ENCODE measurements at regions not wholly inside any gene's neighbourhood (a gene's known extent, or its start where the extent isn't known, plus 50 kb on each side); places are given as distances from the start of the nearest gene placed in this dataset.

DNA sequence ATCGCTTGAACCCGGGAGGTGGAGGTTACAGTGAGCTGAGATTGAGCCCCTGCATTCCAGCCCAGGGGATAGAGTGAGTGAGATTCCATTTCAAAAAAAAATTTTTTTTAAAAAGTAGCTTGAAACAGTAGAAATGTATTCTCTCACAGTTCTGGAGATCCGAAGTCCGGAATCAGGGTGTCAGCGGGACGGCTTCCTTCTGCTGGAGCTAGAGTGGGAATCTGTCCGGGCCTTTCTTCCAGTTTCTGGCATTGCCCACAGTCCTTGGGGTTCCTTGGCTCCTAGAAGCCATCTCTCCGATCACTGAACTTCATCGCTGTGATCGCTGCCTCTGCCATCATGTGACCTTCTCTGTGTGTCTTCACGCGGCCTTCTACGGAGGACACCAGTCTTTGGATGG is 181.2 kb upstream of the CIBAR2 start:
- H3K9me3 ChIP-seq (ENCODE audit: insufficient read depth, low read length, severe bottlenecking), result no peaks in the 10 kb centered on the region
- no peaks in the 10 kb centered on the region for H3K36me3 ChIP-seq (ENCODE audit: insufficient read depth, low read length)
- ATAC-seq (ENCODE audit: insufficient read depth, low read depth) (no peak), DNase-seq (no peak)
- H3K4me1 ChIP-seq (ENCODE audit: insufficient read depth, low read length), result no peaks in the 10 kb centered on the region
- no peaks in the 10 kb centered on the region; the same call in 1 of the 2 replicates for H4K20me1 ChIP-seq (ENCODE audit: insufficient read depth, low read length)
- H3K4me3 ChIP-seq (ENCODE audit: low read depth in 1 of 2, low read length in 2 of 2), result no peak overlapping the region
- no peak overlapping the region for H3K4me2 ChIP-seq (ENCODE audit: insufficient read depth, low read length)
- no peaks in the 10 kb centered on the region for H3K79me2 ChIP-seq (ENCODE audit: insufficient read depth, low read length)
- no peak overlapping the region for H3K9ac ChIP-seq (ENCODE audit: low read depth, low read length)
- TF ChIP-seq, protein P1, sequence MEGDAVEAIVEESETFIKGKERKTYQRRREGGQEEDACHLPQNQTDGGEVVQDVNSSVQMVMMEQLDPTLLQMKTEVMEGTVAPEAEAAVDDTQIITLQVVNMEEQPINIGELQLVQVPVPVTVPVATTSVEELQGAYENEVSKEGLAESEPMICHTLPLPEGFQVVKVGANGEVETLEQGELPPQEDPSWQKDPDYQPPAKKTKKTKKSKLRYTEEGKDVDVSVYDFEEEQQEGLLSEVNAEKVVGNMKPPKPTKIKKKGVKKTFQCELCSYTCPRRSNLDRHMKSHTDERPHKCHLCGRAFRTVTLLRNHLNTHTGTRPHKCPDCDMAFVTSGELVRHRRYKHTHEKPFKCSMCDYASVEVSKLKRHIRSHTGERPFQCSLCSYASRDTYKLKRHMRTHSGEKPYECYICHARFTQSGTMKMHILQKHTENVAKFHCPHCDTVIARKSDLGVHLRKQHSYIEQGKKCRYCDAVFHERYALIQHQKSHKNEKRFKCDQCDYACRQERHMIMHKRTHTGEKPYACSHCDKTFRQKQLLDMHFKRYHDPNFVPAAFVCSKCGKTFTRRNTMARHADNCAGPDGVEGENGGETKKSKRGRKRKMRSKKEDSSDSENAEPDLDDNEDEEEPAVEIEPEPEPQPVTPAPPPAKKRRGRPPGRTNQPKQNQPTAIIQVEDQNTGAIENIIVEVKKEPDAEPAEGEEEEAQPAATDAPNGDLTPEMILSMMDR (IDR thresholded peaks at IDR 0.05; ENCODE audit: borderline replicate concordance, extremely low read depth, low read length, poor library complexity, severe bottlenecking), result no peak
- no peak for TF ChIP-seq EZH2 (IDR thresholded peaks at IDR 0.05; ENCODE audit: borderline replicate concordance, low read depth, low read length, severe bottlenecking)
- H2AFZ ChIP-seq (ENCODE audit: low read depth, low read length), result no peak overlapping the region
- H3K27me3 ChIP-seq (ENCODE audit: insufficient read depth, low read length, poor library complexity), result peaks cover 9% of the 10 kb centered on the region
- no peak overlapping the region for H3K27ac ChIP-seq (ENCODE audit: low read length)

DNA sequence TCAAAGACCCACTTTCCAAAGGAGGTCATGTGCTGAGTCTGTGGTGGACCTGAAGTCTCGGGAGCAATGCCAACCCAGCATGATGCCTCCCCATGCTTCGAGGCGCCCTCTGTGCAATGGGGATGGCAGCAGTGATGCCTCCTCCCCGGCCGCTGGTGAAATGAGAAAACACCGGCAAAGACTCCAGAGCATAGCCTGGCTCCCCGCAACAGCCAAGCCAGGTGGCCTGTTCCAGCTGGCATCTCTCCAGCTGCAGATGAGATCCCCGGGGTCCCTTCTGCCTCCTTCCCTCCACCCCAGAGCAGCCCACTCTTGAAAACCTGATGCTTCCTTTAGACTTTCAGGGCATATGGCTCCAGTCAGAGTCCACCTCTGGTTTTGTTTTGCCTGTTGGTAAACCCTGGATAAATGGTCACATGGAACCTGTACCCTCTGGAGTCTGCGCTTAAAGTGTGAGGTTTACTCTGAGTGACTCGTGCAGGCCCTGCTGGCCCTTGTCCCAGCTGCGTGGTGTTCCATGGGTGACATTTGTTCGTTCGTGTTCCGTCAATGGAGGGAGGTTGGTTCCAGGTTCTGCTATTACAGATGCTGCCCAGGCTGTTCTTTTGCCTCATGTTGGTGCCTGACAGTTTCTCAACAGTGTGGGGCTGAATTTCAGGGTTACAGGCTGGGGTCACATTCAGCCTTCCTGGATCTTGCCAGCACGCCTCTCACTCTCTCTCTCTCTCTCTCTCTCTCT is 181.8 kb upstream of the CIBAR2 start:
- TF ChIP-seq, protein P1 (IDR thresholded peaks at IDR 0.05; ENCODE audit: borderline replicate concordance, extremely low read depth, low read length, poor library complexity, severe bottlenecking), result no peak
- no peak for TF ChIP-seq EZH2 (IDR thresholded peaks at IDR 0.05; ENCODE audit: borderline replicate concordance, low read depth, low read length, severe bottlenecking)
- no peaks in the 10 kb centered on the region for H3K9me3 ChIP-seq (ENCODE audit: insufficient read depth, low read length, severe bottlenecking)
- ATAC-seq (ENCODE audit: insufficient read depth, low read depth), result 0 out of 3 replicates have a peak, but pooled peaks have one; percentile 7
- no peaks in the 10 kb centered on the region for H3K4me1 ChIP-seq (ENCODE audit: insufficient read depth, low read length)
- no peak overlapping the region for H3K4me2 ChIP-seq (ENCODE audit: insufficient read depth, low read length)
- no peaks in the 10 kb centered on the region for H3K36me3 ChIP-seq (ENCODE audit: insufficient read depth, low read length)
- peaks cover 9% of the 10 kb centered on the region for H3K27me3 ChIP-seq (ENCODE audit: insufficient read depth, low read length, poor library complexity)
- H3K79me2 ChIP-seq (ENCODE audit: insufficient read depth, low read length), result no peaks in the 10 kb centered on the region
- no peak overlapping the region for H2AFZ ChIP-seq (ENCODE audit: low read depth, low read length)
- H3K4me3 ChIP-seq (ENCODE audit: low read depth in 1 of 2, low read length in 2 of 2), result no peak overlapping the region
- DNase-seq, result no peak
- H3K27ac ChIP-seq (ENCODE audit: low read length), result no peak overlapping the region
- H3K9ac ChIP-seq (ENCODE audit: low read depth, low read length), result no peak overlapping the region
- no peaks in the 10 kb centered on the region; the same call in 1 of the 2 replicates for H4K20me1 ChIP-seq (ENCODE audit: insufficient read depth, low read length)

DNA sequence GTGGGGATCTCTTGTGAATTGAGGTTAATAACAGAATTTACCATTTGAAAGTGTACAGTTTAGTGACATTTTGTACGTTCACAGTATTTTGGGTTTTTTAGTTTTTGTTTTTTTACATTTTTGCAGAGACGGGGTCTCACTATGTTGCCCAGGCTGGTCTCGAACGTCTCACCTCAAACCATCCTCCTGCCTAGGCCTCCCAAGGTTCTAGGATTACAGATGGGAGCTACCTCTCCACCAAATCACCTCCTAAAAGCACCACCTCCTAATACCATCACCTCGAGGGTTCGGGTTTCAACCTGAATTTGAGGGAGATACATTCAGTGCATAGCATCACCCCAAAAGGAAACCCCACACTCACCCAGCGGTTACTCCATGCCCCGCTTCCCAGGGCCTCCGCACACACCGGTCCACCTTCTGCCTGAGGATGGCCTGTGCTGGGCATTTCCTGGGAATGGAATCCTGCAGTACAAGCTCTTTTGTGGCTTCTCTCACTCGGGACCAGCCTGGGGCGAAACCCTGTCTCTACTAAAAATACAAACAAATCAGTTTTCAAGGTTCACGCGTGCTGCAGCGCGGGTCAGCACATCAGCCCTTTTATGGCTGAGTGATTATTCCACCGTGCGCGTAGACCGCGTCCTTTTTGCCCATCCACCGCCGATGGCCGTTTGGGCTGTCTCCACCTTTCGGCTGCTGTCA is 182.7 kb upstream of the CIBAR2 start:
- DNase-seq, result no peak
- Histone ChIP-seq H3K79me2 (ENCODE audit: insufficient read depth, low read length) (no peaks in the 10 kb centered on the region), H3K27ac (ENCODE audit: low read length) (no peak overlapping the region), H3K36me3 (ENCODE audit: insufficient read depth, low read length) (no peaks in the 10 kb centered on the region), H2AFZ (ENCODE audit: low read depth, low read length) (no peak overlapping the region), H3K9ac (ENCODE audit: low read depth, low read length) (no peak overlapping the region), H3K9me3 (ENCODE audit: insufficient read depth, low read length, severe bottlenecking) (no peaks in the 10 kb centered on the region), H3K4me1 (ENCODE audit: insufficient read depth, low read length) (no peaks in the 10 kb centered on the region), H3K27me3 (ENCODE audit: insufficient read depth, low read length, poor library complexity) (peaks cover 9% of the 10 kb centered on the region), H3K4me2 (ENCODE audit: insufficient read depth, low read length) (no peak overlapping the region), H3K4me3 (ENCODE audit: low read depth in 1 of 2, low read length in 2 of 2) (no peak overlapping the region), H4K20me1 (ENCODE audit: insufficient read depth, low read length) (no peaks in the 10 kb centered on the region; the same call in 1 of the 2 replicates)
- no peak for ATAC-seq (ENCODE audit: insufficient read depth, low read depth)
- TF ChIP-seq, protein P1 (IDR thresholded peaks at IDR 0.05; ENCODE audit: borderline replicate concordance, extremely low read depth, low read length, poor library complexity, severe bottlenecking), result no peak
- no peak for TF ChIP-seq EZH2 (IDR thresholded peaks at IDR 0.05; ENCODE audit: borderline replicate concordance, low read depth, low read length, severe bottlenecking)
